ENCODE measurements at regions not wholly inside any gene's neighbourhood (a gene's known extent, or its start where the extent isn't known, plus 50 kb on each side); places are given as distances from the start of the nearest gene placed in this dataset.

DNA sequence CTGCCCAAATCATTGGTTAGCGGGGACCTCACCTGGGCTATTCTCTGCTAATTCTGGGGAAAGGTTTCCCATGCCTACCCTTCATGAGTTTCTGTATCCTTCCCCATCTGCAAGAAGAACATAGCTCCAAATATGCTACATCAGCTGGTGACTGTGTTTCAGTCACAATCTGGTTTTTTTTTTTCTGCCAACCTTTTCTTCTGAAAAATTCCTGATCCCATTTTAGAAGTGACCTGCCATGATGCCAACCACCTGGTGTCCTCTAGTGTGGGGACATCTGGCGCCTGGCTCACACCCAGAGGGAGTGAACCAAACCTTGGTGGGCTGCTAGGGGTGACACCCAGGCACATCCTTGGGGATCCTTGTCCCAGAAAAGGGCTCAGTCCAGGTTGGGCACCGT, 76.1 kb downstream of the CHRD start:
- Histone ChIP-seq H3K27ac (ENCODE audit: insufficient read length, low read depth, low read length) (no peak overlapping the region), H3K4me2 (ENCODE audit: insufficient read depth, insufficient read length, low read length) (no peak overlapping the region), H3K9me3 (ENCODE audit: control insufficient read depth, low read depth, low read length) (no peaks in the 10 kb centered on the region), H3K23ac (ENCODE audit: insufficient read length, low read depth, low read length) (no peak overlapping the region), H2AK5ac (ENCODE audit: insufficient read length, low read length) (no peak overlapping the region), H4K20me1 (ENCODE audit: control insufficient read depth, insufficient read depth, insufficient read length) (no peaks in the 10 kb centered on the region), H3K23me2 (ENCODE audit: insufficient read length, low read depth, low read length, poor library complexity, severe bottlenecking) (no peaks in the 10 kb centered on the region), H4K5ac (ENCODE audit: insufficient read length, low read depth, low read length) (no peak overlapping the region), H2BK12ac (ENCODE audit: insufficient read length, low read depth, low read length) (no peak overlapping the region), H2BK5ac (ENCODE audit: insufficient read length, low read length) (no peak overlapping the region), H3K4me1 (ENCODE audit: insufficient read depth, low read length) (no peaks in the 10 kb centered on the region), H3K4ac (ENCODE audit: low read depth, low read length) (no peak overlapping the region), H3K18ac (ENCODE audit: insufficient read length, low read depth, low read length) (no peak overlapping the region), H2AFZ (ENCODE audit: low read length) (no peak overlapping the region), H2BK120ac (ENCODE audit: low read depth, low read length, poor library complexity, severe bottlenecking) (no peak overlapping the region), H3K79me1 (ENCODE audit: insufficient read depth, low read depth, low read length, poor library complexity, severe bottlenecking) (no peaks in the 10 kb centered on the region), H3K14ac (ENCODE audit: insufficient read depth, low read length) (no peak overlapping the region), H3K9ac (ENCODE audit: extremely low read depth, insufficient read length, low read length) (no peak overlapping the region), H3T11ph (ENCODE audit: low read length) (no peak overlapping the region), H3K27me3 (ENCODE audit: insufficient read depth, low read length) (no peaks in the 10 kb centered on the region), H2BK15ac (ENCODE audit: low read depth, low read length) (no peak overlapping the region), H3K79me2 (ENCODE audit: insufficient read depth, low read length) (no peaks in the 10 kb centered on the region), H3K56ac (ENCODE audit: insufficient read length, low read depth, low read length) (no peak overlapping the region), H4K8ac (replicated peaks; ENCODE audit: insufficient read length, low read depth, low read length) (no peak overlapping the region), H4K91ac (ENCODE audit: insufficient read length, low read depth, low read length) (no peak overlapping the region), H2BK20ac (ENCODE audit: low read depth, low read length, poor library complexity, severe bottlenecking) (no peak overlapping the region)
- peaks cover 6% of the 10 kb centered on the region for H3K27me3 Mint-ChIP-seq (ENCODE audit: low read depth)
- H3K4me1 Mint-ChIP-seq: peaks cover 7% of the 10 kb centered on the region in 2 experiments; a peak in 3 of 4 replicates
- TF ChIP-seq, protein P1, sequence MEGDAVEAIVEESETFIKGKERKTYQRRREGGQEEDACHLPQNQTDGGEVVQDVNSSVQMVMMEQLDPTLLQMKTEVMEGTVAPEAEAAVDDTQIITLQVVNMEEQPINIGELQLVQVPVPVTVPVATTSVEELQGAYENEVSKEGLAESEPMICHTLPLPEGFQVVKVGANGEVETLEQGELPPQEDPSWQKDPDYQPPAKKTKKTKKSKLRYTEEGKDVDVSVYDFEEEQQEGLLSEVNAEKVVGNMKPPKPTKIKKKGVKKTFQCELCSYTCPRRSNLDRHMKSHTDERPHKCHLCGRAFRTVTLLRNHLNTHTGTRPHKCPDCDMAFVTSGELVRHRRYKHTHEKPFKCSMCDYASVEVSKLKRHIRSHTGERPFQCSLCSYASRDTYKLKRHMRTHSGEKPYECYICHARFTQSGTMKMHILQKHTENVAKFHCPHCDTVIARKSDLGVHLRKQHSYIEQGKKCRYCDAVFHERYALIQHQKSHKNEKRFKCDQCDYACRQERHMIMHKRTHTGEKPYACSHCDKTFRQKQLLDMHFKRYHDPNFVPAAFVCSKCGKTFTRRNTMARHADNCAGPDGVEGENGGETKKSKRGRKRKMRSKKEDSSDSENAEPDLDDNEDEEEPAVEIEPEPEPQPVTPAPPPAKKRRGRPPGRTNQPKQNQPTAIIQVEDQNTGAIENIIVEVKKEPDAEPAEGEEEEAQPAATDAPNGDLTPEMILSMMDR (conservative IDR thresholded peaks at IDR 0.05): no peak
- H3K27ac Mint-ChIP-seq: no peak overlapping the region
- DNase-seq: no peak
- no CpG with 5 or more reads among the region's 3 CpGs for WGBS (ENCODE audit: extremely low coverage, insufficient read length, low lambda C conversion rate)
- peaks cover 5 to 9% (median 7%) of the 10 kb centered on the region in 3 experiments; a peak in 6 of 7 replicates for H3K36me3 Mint-ChIP-seq (ENCODE audit: insufficient read depth in 1 of 3, low read depth in 3 of 3)
- peaks cover 22 to 25% of the 10 kb centered on the region in 2 experiments; a peak in 4 of 5 replicates for H3K9me3 Mint-ChIP-seq
- H3K4me3 Mint-ChIP-seq: no peak overlapping the region
